ENCODE measurements at regions not wholly inside any gene's neighbourhood (a gene's known extent, or its start where the extent isn't known, plus 50 kb on each side); places are given as distances from the start of the nearest gene placed in this dataset.
A peak's percentile ranks its signal among the peaks of the same experiment; 100 is the strongest.
"Not testable (repeated sequence)": the region's sequence is repeated elsewhere in the genome, so short reads cannot be mapped to it uniquely, and the experiment has no call there.

DNA sequence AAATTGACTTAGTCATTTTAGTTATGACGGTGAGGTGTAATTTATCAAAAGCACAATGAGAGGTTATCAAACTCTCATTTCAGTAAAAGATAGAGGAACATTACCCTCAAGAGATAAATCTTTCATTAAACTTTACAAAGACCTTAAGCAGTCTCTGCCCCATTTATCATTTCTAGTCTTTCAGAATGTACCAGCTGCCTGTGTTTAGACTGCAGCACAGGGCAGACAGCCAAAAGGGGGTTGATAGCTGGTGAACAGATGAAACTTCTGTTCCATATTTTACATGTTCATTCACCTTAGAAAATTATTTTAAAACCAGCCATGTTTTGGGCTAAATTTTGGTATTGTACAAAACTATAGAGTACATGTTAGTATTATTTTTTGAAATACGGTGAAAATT is 514.6 kb upstream of the CNTN3 start:
- DNase-seq: peak; percentile 9 to 56

GRCh38 chr3:75136100-75136897 is 521.8 kb upstream of the CNTN3 start:
- DNase-seq: no peak

- DNase-seq: no peak
Measured at GRCh38 chr3:75138345-75138744, 523.9 kb upstream of the CNTN3 start.

- DNase-seq: no peak
Measured at GRCh38 chr3:75140904-75141615, 523.1 kb upstream of the FRG2C start.

- no peak for DNase-seq
Measured at GRCh38 chr3:75144406-75144805, 519.7 kb upstream of the FRG2C start.

- no peak for DNase-seq
Measured at GRCh38 chr3:75171630-75172230, 492.4 kb upstream of the FRG2C start.

GRCh38 chr3:75176937-75177336 is 487.2 kb upstream of the FRG2C start:
- DNase-seq: no peak

DNA sequence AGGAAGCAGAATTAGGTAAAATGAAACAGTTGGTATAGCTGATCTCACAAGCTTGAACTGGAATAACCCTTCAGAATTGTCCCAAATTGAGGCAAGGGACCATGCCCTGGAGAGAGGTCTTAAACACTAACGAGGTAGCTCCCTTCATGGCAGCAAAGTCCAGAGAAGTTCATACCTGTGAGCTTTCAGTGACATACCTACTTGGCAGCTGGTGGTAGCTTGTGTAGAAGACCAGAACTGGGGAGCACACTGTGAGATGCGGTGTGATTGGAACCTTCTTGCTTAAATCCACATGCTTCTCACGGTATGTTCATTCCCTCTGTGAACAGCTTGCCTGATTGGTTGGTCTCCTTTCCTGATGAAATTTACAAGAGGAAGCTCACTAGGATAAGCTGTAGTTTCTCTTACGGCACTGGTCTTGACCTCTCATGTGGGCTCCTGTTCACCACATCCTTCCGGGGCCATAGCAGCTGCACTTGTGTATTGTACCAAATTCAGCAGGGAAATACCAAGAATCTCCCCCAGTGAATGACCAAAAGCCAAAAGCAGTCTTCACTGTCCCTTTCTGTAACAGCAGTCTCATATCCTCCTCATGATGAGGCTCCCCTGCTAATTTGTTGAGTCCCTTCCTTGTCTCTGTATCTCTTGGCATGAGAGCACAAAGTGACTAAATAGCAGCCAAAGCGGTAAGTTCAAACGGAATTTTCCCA is 483.7 kb upstream of the FRG2C start:
- DNase-seq: no peak

DNA sequence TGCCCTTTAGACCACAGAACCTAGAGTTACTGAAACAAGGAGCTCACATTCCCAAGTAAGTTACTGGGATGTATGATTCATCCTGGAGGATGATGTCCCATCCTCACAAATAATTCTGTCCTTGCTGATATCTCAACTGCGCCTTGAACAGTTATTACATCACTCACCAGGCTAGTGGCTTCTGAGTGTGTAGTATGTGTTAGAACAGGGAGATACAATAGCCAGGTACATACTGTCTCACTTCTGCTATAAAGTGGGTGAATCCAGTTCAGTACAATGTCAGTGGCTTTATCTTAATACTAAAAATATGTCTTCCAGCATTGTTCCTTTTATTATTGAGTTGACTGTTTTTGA is 483.2 kb upstream of the FRG2C start:
- DNase-seq: no peak

DNA sequence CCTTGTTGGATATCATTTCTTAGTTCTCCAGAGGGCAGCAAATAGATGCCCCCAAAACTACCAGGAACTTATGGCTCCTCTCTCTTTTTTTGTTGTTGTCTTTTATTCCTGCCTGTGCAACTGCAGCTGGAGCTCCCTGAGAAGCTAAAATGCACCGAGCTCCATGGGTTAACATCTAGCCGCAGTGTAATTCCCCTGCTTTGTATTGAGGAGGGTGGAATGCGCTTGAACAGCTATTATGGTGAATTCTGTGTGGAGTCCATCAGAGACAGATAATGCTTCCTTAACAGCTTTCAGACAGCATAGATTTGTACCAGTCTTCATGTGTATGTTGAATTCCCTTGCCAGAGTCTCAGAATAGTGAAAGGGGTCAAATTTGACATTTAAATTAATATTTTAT is 475.2 kb upstream of the FRG2C start:
- DNase-seq: no peak

GRCh38 chr3:75192146-75192616 is 471.9 kb upstream of the FRG2C start:
- peak in 1 of 2 experiments; percentile 37 for DNase-seq

DNA sequence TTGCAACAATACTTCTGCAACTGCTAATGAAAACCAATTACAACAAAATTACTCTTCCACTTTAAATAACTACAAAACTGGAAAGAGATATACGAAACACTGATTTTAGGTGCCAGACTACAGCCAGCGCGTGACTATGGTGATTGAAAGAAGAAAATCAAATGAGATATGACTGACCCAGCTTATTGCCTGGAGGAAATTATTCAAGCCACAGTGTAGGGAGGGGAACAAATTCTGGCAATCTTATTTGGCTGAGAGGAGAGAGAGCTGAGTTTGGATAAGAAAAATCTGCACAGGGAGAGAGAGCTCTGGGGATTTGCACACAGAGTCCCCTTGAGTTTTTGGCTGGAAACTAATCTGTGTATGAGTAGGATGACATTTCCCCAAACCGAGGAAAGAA is 470.3 kb upstream of the FRG2C start:
- DNase-seq: no peak

DNA sequence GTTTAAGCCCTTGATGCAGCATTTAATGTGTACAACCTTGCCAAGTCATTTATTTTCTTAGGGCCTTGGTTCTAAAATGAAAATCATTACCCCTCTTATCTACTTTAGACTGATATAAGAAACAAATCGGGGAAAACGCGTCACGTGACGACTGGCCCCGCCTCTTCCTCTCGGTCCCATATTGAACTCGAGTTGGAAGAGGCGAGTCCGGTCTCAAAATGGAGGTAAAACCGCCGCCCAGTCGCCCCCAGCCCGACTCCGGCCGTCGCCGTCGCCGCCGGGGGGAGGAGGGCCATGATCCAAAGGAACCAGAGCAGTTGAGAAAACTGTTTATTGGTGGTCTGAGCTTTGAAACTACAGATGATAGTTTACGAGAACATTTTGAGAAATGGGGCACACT is 449.8 kb upstream of the FRG2C start:
- not testable (repeated sequence) for DNase-seq

DNA sequence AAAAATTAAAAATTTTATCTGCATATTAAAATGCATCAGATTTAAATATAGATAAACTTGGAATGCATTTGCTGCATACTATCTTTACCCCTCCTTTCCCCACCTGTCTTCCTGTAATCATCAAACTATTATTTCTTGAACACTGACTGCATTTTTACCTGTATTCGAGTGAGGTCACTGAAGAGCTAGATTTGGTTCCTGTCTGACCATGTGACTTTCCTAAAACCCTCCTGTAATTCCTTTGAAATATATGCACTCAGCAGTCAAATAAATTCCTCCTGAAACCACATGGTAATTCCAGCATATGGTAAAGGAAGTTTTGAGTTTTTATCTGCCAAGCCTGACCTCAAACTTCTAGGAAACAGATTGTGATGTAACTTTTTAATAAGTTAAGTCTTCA is 445.6 kb upstream of the FRG2C start:
- no peak for DNase-seq

GRCh38 chr3:75220932-75221331 is 443.2 kb upstream of the FRG2C start:
- DNase-seq: no peak

- DNase-seq: no peak
Measured at GRCh38 chr3:75224412-75224811, 439.7 kb upstream of the FRG2C start.

DNA sequence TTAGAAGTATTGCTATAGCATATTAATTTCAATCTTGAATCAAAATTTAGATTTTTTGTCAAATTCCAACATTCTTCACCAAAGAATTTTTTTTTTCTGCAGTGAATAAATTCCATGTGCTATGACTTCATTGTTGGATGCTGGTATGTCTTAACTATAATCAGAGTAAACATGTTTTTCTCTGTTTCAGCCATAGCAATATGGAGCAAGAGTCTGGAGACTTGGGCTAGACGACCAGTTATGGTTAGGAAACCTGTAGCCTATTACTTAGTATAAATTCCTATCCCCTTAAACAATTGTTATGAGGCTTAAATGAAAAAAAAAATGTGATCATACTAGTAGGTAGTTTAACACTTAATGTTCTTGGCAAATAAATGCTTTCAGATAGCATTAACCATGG is 431.9 kb upstream of the FRG2C start:
- DNase-seq: no peak

DNA sequence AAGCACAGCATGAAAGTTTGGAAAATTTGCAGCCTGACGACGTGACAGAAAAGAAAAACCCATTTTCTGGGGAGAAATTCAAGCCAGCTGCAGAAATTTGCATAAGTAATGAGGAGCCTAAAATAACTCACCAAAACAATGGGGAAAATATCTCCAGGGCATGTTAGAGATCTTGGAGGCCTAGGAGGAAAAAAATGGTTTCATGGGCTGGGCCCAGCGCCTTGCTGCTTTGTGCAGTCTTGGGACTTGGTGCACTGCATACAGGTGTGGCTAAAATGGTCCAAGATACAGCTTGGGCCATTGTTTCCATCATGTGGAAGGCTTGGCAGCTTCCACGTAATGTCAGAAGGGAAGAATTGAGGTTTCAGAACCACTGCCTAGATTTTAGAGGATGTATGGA is 428.5 kb upstream of the FRG2C start:
- no peak for DNase-seq

- DNase-seq: no peak
Measured at GRCh38 chr3:75237053-75237452, 427.1 kb upstream of the FRG2C start.

- DNase-seq: no peak
Measured at GRCh38 chr3:75237477-75237876, 426.7 kb upstream of the FRG2C start.

GRCh38 chr3:75241226-75241962 is 422.7 kb upstream of the FRG2C start:
- DNase-seq: peak; percentile 9 to 13

GRCh38 chr3:75242012-75242735 is 422.0 kb upstream of the FRG2C start:
- DNase-seq: no peak

Data from SHP77 (cell line).